H1 (cell line): ENCODE measurements at regions not wholly inside any gene's neighbourhood (a gene's known extent, or its start where the extent isn't known, plus 50 kb on each side); places are given as distances from the start of the nearest gene placed in this dataset.

Source experiments
- CTCF ChIA-PET: fragments of 300-600 bp; sonication (Branson Sonifier 250); formaldehyde crosslinking; loops from one replicate; lab custom pipeline; 2021; ENCODE audit not compliant: partially characterized antibody; lab: Charles Lee
- POLR2A ChIA-PET: fragments of 300-600 bp; sonication (Branson Sonifier 250); formaldehyde crosslinking; loops from one replicate; lab custom pipeline; 2021; ENCODE audit warnings: inconsistent platforms; ENCODE audit not compliant: partially characterized antibody; lab: Charles Lee
- DNase-seq, 2 experiments: peaks; one replicate each; pipeline versions ENCODE4 v3.0.0 to v3.0.0-alpha.2; 2010 to 2022; ENCODE audit warnings: low spot score in 2 of 2, low read depth in 1 of 2, mixed read lengths in 1 of 2
- FAIRE-seq: peaks from 2 replicates; lab custom pipeline; 2011; peaks lifted over from hg19 to GRCh38; lab: Jason Lieb, UNC
- H2AFZ ChIP-seq: 2 replicates; pipeline ENCODE4 v1.8.1; 2012; ENCODE audit warnings: low read length, inconsistent platforms
- H2AK5ac ChIP-seq: 2 replicates; pipeline ENCODE4 v1.6.1; 2013; ENCODE audit warnings: low read depth, low read length
- H2BK120ac ChIP-seq: replicated peaks from 2 replicates; pipeline ENCODE3; 2013; ENCODE audit warnings: low read depth, low read length, inconsistent platforms
- H2BK12ac ChIP-seq: 2 replicates; pipeline ENCODE4 v1.6.1; 2013; ENCODE audit warnings: low read depth, low read length
- H2BK15ac ChIP-seq: 2 replicates; pipeline ENCODE4 v1.6.1; 2013; ENCODE audit warnings: low read length
- H2BK20ac ChIP-seq: 2 replicates; pipeline ENCODE4 v1.6.1; 2013; ENCODE audit warnings: low read length
- H2BK5ac ChIP-seq: 2 replicates; pipeline ENCODE4 v1.6.1; 2013; ENCODE audit warnings: low read depth, low read length
- H3K14ac ChIP-seq: 2 replicates; pipeline ENCODE4 v1.6.1; 2013; ENCODE audit warnings: inconsistent platforms; ENCODE audit not compliant: insufficient read length
- H3K18ac ChIP-seq: 2 replicates; pipeline ENCODE4 v1.6.1; 2013; ENCODE audit warnings: low read length; ENCODE audit errors: extremely low read depth
- H3K23ac ChIP-seq: 2 replicates; pipeline ENCODE4 v1.6.1; 2013; ENCODE audit warnings: inconsistent platforms; ENCODE audit not compliant: insufficient read length
- H3K23me2 ChIP-seq: 2 replicates; pipeline ENCODE4 v1.6.1; 2013; ENCODE audit warnings: low read depth, low read length
- H3K27ac ChIP-seq: 2 replicates; pipeline ENCODE4 v1.6.1; 2011; ENCODE audit warnings: low read depth, low read length, inconsistent platforms
- H3K27me3 ChIP-seq, 4 experiments: replicated peaks in 1 of 4; 1 replicate in 1 of 4; 2 replicates in 3 of 4; pipeline versions ENCODE4 v1.6.1 to v1.8.1; 2011 to 2013; ENCODE audit warnings: low read length in 3 of 4, mild to moderate bottlenecking in 3 of 4, inconsistent platforms in 2 of 4, mixed read lengths in 2 of 4, moderate library complexity in 1 of 4; ENCODE audit not compliant: control insufficient read depth in 3 of 4, insufficient read depth in 3 of 4; ENCODE audit errors: extremely low read depth in 1 of 4
- H3K36me3 ChIP-seq, 4 experiments: 2 replicates each; pipeline versions ENCODE4 v1.6.1 to v1.8.1; 2011 to 2013; ENCODE audit warnings: mild to moderate bottlenecking in 4 of 4, low read length in 3 of 4, moderate library complexity in 2 of 4, control low read depth in 1 of 4, inconsistent platforms in 1 of 4; ENCODE audit not compliant: insufficient read depth in 4 of 4, control insufficient read depth in 2 of 4
- H3K4ac ChIP-seq: replicated peaks from 2 replicates; pipeline ENCODE3; 2013; ENCODE audit warnings: low read length, low read depth, mixed read lengths, inconsistent platforms; ENCODE audit not compliant: insufficient read length
- H3K4me1 ChIP-seq, 4 experiments: replicated peaks in 1 of 4; 1 replicate in 1 of 4; 2 replicates in 3 of 4; pipeline versions ENCODE4 v1.6.1 to v1.8.1; 2011 to 2013; ENCODE audit warnings: low read length in 3 of 4, inconsistent platforms in 2 of 4, mixed read lengths in 1 of 4; ENCODE audit not compliant: insufficient read depth in 4 of 4, control insufficient read depth in 3 of 4
- H3K4me2 ChIP-seq, 2 experiments: 2 replicates each; pipeline versions ENCODE4 v1.6.1 to v1.8.1; 2011 to 2013; ENCODE audit warnings: low read depth in 2 of 2, low read length in 2 of 2, control low read depth in 1 of 2, inconsistent platforms in 1 of 2, mild to moderate bottlenecking in 1 of 2; ENCODE audit not compliant: insufficient read depth in 1 of 2
- H3K4me3 ChIP-seq, 4 experiments: fragments of 200-600, 300-600 bp in 1 of 4; sonication (generic), shearing (Covaris generic), sonication (Bioruptor Twin) in 1 of 4; 2 replicates each; pipeline versions ENCODE4 v1.5.1 to v1.8.1; 2011 to 2016; ENCODE audit warnings: low read length in 4 of 4, low read depth in 3 of 4, control low read depth in 2 of 4, inconsistent platforms in 2 of 4, mild to moderate bottlenecking in 2 of 4, mixed read lengths in 1 of 4, moderate library complexity in 1 of 4; ENCODE audit not compliant: insufficient read depth in 2 of 4; ENCODE audit errors: extremely low read depth in 1 of 4
- H3K56ac ChIP-seq: replicated peaks from 2 replicates; pipeline ENCODE3; 2013; ENCODE audit warnings: low read depth, mild to moderate bottlenecking, mixed read lengths, low read length, inconsistent platforms; ENCODE audit not compliant: insufficient read length
- H3K79me1 ChIP-seq: 2 replicates; pipeline ENCODE4 v1.6.1; 2013; ENCODE audit warnings: low read depth, low read length, control low read depth
- H3K79me2 ChIP-seq, 2 experiments: 2 replicates each; pipeline versions ENCODE4 v1.6.1 to v1.8.1; 2012 to 2013; ENCODE audit warnings: low read length in 2 of 2, mild to moderate bottlenecking in 2 of 2, inconsistent platforms in 1 of 2; ENCODE audit not compliant: insufficient read depth in 2 of 2, control insufficient read depth in 1 of 2
- H3K9ac ChIP-seq, 4 experiments: replicated peaks in 1 of 4; 1 replicate in 1 of 4; 2 replicates in 3 of 4; pipeline versions ENCODE4 v1.6.1 to v1.8.1; 2011 to 2013; ENCODE audit warnings: low read depth in 3 of 4, low read length in 3 of 4, control low read depth in 2 of 4, mild to moderate bottlenecking in 2 of 4, moderate library complexity in 2 of 4, inconsistent platforms in 1 of 4; ENCODE audit errors: extremely low read depth in 1 of 4
- H3K9me3 ChIP-seq, 2 experiments: 2 replicates each; pipeline versions ENCODE4 v1.6.1 to v1.8.1; 2012 to 2013; ENCODE audit warnings: mild to moderate bottlenecking in 2 of 2, moderate library complexity in 2 of 2, control low read depth in 1 of 2, inconsistent platforms in 1 of 2, low read depth in 1 of 2, low read length in 1 of 2, mixed read lengths in 1 of 2; ENCODE audit not compliant: insufficient read depth in 2 of 2
- H4K20me1 ChIP-seq, 2 experiments: replicated peaks in 1 of 2; 2 replicates each; pipeline versions ENCODE3 to v1.8.1; 2011 to 2013; ENCODE audit warnings: inconsistent platforms in 2 of 2, low read length in 2 of 2, mild to moderate bottlenecking in 1 of 2; ENCODE audit not compliant: insufficient read depth in 2 of 2, control insufficient read depth in 1 of 2
- H4K5ac ChIP-seq: 2 replicates; pipeline ENCODE4 v1.6.1; 2013; ENCODE audit warnings: low read length, low read depth, mixed read lengths, inconsistent platforms; ENCODE audit not compliant: insufficient read length
- H4K8ac ChIP-seq: 2 replicates; pipeline ENCODE4 v1.8.0; 2013; ENCODE audit warnings: mild to moderate bottlenecking, moderate library complexity, low read length, inconsistent platforms; ENCODE audit not compliant: insufficient read depth; ENCODE audit errors: extremely low read depth
- H4K91ac ChIP-seq: replicated peaks from 2 replicates; pipeline ENCODE3; 2013; ENCODE audit warnings: low read length, mixed read lengths, inconsistent platforms; ENCODE audit not compliant: insufficient read length
- CEBPB ChIP-seq: IDR thresholded peaks from 2 replicates; pipeline ENCODE4 v1.6.1; 2012; ENCODE audit warnings: low read depth, low read length
- CREB1 ChIP-seq: IDR thresholded peaks from 2 replicates; pipeline ENCODE4 v1.6.1; 2012; ENCODE audit warnings: inconsistent platforms
- FOSL1 ChIP-seq: IDR thresholded peaks from 2 replicates; pipeline ENCODE4 v1.6.1; 2011; ENCODE audit warnings: mild to moderate bottlenecking, low read depth, low read length, moderate library complexity; ENCODE audit not compliant: insufficient read depth
- HDAC2 ChIP-seq, 2 experiments: fragments of 300-600 bp in 1 of 2; sonication (generic) in 1 of 2; IDR thresholded peaks; 2 replicates each; pipeline ENCODE4 v1.6.1; 2011 to 2012; ENCODE audit warnings: low read depth in 2 of 2, low read length in 2 of 2, mild to moderate bottlenecking in 2 of 2, moderate library complexity in 2 of 2, borderline replicate concordance in 1 of 2, inconsistent platforms in 1 of 2
- JUND ChIP-seq: IDR thresholded peaks from 2 replicates; pipeline ENCODE4 v1.6.1; 2011; ENCODE audit warnings: mild to moderate bottlenecking, improper control_type of control experiment, low read length
- KDM1A ChIP-seq: fragments of 200-600, 300-600 bp; sonication (generic); IDR thresholded peaks from 2 replicates; pipeline ENCODE4 v1.7.1; 2016; ENCODE audit warnings: mild to moderate bottlenecking, low read length, borderline replicate concordance
- MAFK ChIP-seq: IDR thresholded peaks from 2 replicates; pipeline ENCODE4 v1.6.1; 2012; ENCODE audit warnings: low read depth, mild to moderate bottlenecking, improper control_type of control experiment, low read length
- NRF1 ChIP-seq: IDR thresholded peaks from 2 replicates; pipeline ENCODE4 v1.6.1; 2011; ENCODE audit warnings: mild to moderate bottlenecking, low read depth, low read length, improper control_type of control experiment
- SIN3A ChIP-seq, 2 experiments: IDR thresholded peaks in 1 of 2; conservative IDR thresholded peaks in 1 of 2; 2 replicates each; pipeline ENCODE4 v1.6.1; 2011 to 2012; ENCODE audit warnings: low read length in 2 of 2, improper control_type of control experiment in 1 of 2, low read depth in 1 of 2, mild to moderate bottlenecking in 1 of 2
- SIX5 ChIP-seq: IDR thresholded peaks from 2 replicates; pipeline ENCODE4 v1.6.1; 2011; ENCODE audit warnings: mild to moderate bottlenecking, low read depth, low read length
- WGBS, 2 experiments: shearing (Covaris generic) in 1 of 2; methylation state at CpG; one replicate each; pipeline versions ENCODE4 v1.1.6 to v1.1.7; 2013 to 2015; ENCODE audit warnings: low lambda C conversion rate in 2 of 2, mixed read lengths in 2 of 2, inconsistent platforms in 1 of 2, low coverage in 1 of 2, missing lambda C conversion rate in 1 of 2; ENCODE audit not compliant: insufficient replicate concordance in 2 of 2, insufficient coverage in 1 of 2, insufficient read length in 1 of 2; ENCODE audit errors: extremely low coverage in 1 of 2, missing lambda C conversion rate in 1 of 2; 5-methylcytosine and 5-hydroxymethylcytosine counted together

GRCh38 chr11:70921804-70922203 lies 330.6 kb downstream of the SHANK2 start:
- Histone ChIP-seq H2BK12ac (no peak overlapping the region), H3K23ac (no peak overlapping the region), H3K18ac (no peak overlapping the region), H3K27ac (no peak overlapping the region), H3K36me3 (peaks cover 0 to 3% (median 0%) of the 10 kb centered on the region in 4 experiments; a peak in 2 of 8 replicates), H2BK15ac (no peak overlapping the region), H2AK5ac (no peak overlapping the region), H3K9me3 (peaks cover 10 to 19% of the 10 kb centered on the region in 2 experiments), H3K56ac (no peak overlapping the region), H3K4me2 (no peak overlapping the region), H3K4me1 (no peaks in the 10 kb centered on the region), H4K8ac (no peak overlapping the region), H3K79me2 (peaks cover 0 to 3% of the 10 kb centered on the region in 2 experiments; a peak in 1 of 4 replicates), H4K20me1 (no peaks in the 10 kb centered on the region), H3K27me3 (no peaks in the 10 kb centered on the region), H3K4ac (no peak overlapping the region), H3K79me1 (peaks cover 3% of the 10 kb centered on the region), H2BK120ac (no peak overlapping the region), H4K5ac (no peak overlapping the region), H2AFZ (no peak overlapping the region), H3K9ac (no peak overlapping the region), H3K4me3 (no peak overlapping the region), H3K23me2 (no peaks in the 10 kb centered on the region), H4K91ac (no peak overlapping the region), H3K14ac (no peak overlapping the region), H2BK20ac (no peak overlapping the region), H2BK5ac (no peak overlapping the region)
- FAIRE-seq (no peak), DNase-seq (no peak)
- ChIA-PET CTCF (interaction anchor here (1.0 to 2.2 kb wide), 2 partner anchors 20 to 439 kb away, joined by 3 to 6 read pairs; no protein-coding TSS in a partner anchor), POLR2A (no interaction called here)
- WGBS, 2 experiments = 96% methylated on average over 4 of the region's 4 CpGs; no CpG with 5 or more reads in 1 of the 2 experiments
- no peak for TF ChIP-seq NRF1
- TF ChIP-seq JUND = no peak
- no peak for TF ChIP-seq CREB1
- no peak for TF ChIP-seq MAFK
- no peak for TF ChIP-seq SIN3A (conservative IDR thresholded peaks at IDR 0.05 in 1 of 2, IDR thresholded peaks at IDR 0.05 in 1 of 2; ENCODE audit: low read depth in 1 of 2, low read length in 2 of 2)
- TF ChIP-seq CEBPB = no peak
- TF ChIP-seq HDAC2 (IDR thresholded peaks at IDR 0.05; ENCODE audit: borderline replicate concordance in 1 of 2, low read depth in 2 of 2, low read length in 2 of 2) = no peak
- TF ChIP-seq FOSL1 = no peak
- TF ChIP-seq SIX5 = no peak
- TF ChIP-seq KDM1A = no peak
